Left lung (tissue), 4 donors: ENCODE measurements at regions not wholly inside any gene's neighbourhood (a gene's known extent, or its start where the extent isn't known, plus 50 kb on each side); places are given as distances from the start of the nearest gene placed in this dataset.

Experiments used
- ATAC-seq: fragments of 200-7000 bp; cut with Tn5 transposase; one replicate; pipeline ENCODE4 v1.9.1; 2020; ENCODE audit warnings: moderate library complexity
- DNase-seq, 4 donors: peaks; one replicate each; pipeline ENCODE4 v3.0.0-alpha.2; 2013 to 2020
- H3K27ac ChIP-seq, 2 donors: fragments of 200-600 bp; sonication (generic) in 1 of 2; one replicate each; pipeline versions ENCODE4 v1.5.0 to v1.8.0; 2020 to 2021
- H3K27me3 ChIP-seq, 2 donors: fragments of 200-600 bp; sonication (generic) in 1 of 2; one replicate each; pipeline versions ENCODE4 v1.5.0 to v1.8.0; 2020 to 2021
- H3K36me3 ChIP-seq, 2 donors: fragments of 200-600 bp; sonication (generic) in 1 of 2; one replicate each; pipeline versions ENCODE4 v1.5.0 to v1.8.0; 2020 to 2021
- H3K4me1 ChIP-seq, 2 donors: fragments of 200-600 bp; one replicate each; pipeline ENCODE4 v1.8.0; 2021
- H3K4me3 ChIP-seq, 2 donors: fragments of 200-600 bp; sonication (generic) in 1 of 2; one replicate each; pipeline versions ENCODE4 v1.5.0 to v1.8.0; 2020 to 2021; ENCODE audit warnings: mild to moderate bottlenecking in 1 of 2
- H3K9me3 ChIP-seq, 2 donors: fragments of 200-600 bp; sonication (generic) in 1 of 2; one replicate each; pipeline versions ENCODE4 v1.5.0 to v1.8.0; 2020 to 2021
- CTCF ChIP-seq, 2 donors: fragments of 200-600 bp; sonication (generic) in 1 of 2; IDR thresholded peaks; one replicate each; pipeline versions ENCODE4 v1.5.0 to v1.8.0; 2021; ENCODE audit warnings: antibody characterized with exemption in 2 of 2
- intact Hi-C, 2 donors: fragments of 100-400 bp; cut with DNase I; formaldehyde crosslinking; loops; one replicate each; pipeline versions ENCODE4 v1.11.2 to v1.14.2; 2022
- donor health status: DM: no; HTN: yes; CAD: no.
- donor health status: DM: no; HTN: no; CAD: no.

GRCh38 chr1:67614511-67614934, 70.5 kb upstream of the GADD45A start:
- no peak overlapping the region for H3K4me3 ChIP-seq
- peaks cover 6 to 15% of the 10 kb centered on the region in 2 donors for H3K4me1 ChIP-seq
- DNase-seq (no peak), ATAC-seq (no peak)
- no peak for TF ChIP-seq CTCF (IDR thresholded peaks at IDR 0.05)
- no peak overlapping the region for H3K27ac ChIP-seq
- H3K27me3 ChIP-seq = no peaks in the 10 kb centered on the region
- intact Hi-C loops = loop anchor here in 1 of 2 donors (10.0 kb wide), 1 partner anchor 60 kb away; no protein-coding TSS in a partner anchor
- no peaks in the 10 kb centered on the region for H3K9me3 ChIP-seq
- H3K36me3 ChIP-seq = no peaks in the 10 kb centered on the region

- TF ChIP-seq CTCF (IDR thresholded peaks at IDR 0.05) = no peak
- Histone ChIP-seq H3K4me3 (no peak overlapping the region), H3K9me3 (no peaks in the 10 kb centered on the region), H3K4me1 (peaks cover 6 to 15% of the 10 kb centered on the region in 2 donors), H3K27ac (no peak overlapping the region), H3K27me3 (no peaks in the 10 kb centered on the region), H3K36me3 (no peaks in the 10 kb centered on the region)
- DNase-seq = no peak
- ATAC-seq = no peak
- intact Hi-C loops = loop anchor here in 1 of 2 donors (10.0 kb wide), 1 partner anchor 59 kb away; no protein-coding TSS in a partner anchor
Measured at GRCh38 chr1:67615886-67616285, 69.1 kb upstream of the GADD45A start.

GRCh38 chr1:67616394-67616985, 68.5 kb upstream of the GADD45A start:
- intact Hi-C loops = loop anchor here in 1 of 2 donors (10.0 kb wide), 1 partner anchor 58 kb away; no protein-coding TSS in a partner anchor
- H3K4me3 ChIP-seq = no peak overlapping the region
- ATAC-seq (no peak), DNase-seq (no peak)
- H3K27me3 ChIP-seq = no peaks in the 10 kb centered on the region
- H3K9me3 ChIP-seq = no peaks in the 10 kb centered on the region
- no peak overlapping the region for H3K27ac ChIP-seq
- no peaks in the 10 kb centered on the region for H3K36me3 ChIP-seq
- no peak for TF ChIP-seq CTCF (IDR thresholded peaks at IDR 0.05)
- H3K4me1 ChIP-seq = peaks cover 6 to 15% of the 10 kb centered on the region in 2 donors

- no peaks in the 10 kb centered on the region for H3K9me3 ChIP-seq
- peak overlapping the region; percentile 41 to 76 for H3K27ac ChIP-seq
- peak; percentile 90 for ATAC-seq
- peaks cover 0 to 11% of the 10 kb centered on the region in 2 donors for H3K4me1 ChIP-seq
- intact Hi-C loops = loop anchor here in 1 of 2 donors (10.0 kb wide), 1 partner anchor 56 kb away; no protein-coding TSS in a partner anchor
- H3K36me3 ChIP-seq = no peaks in the 10 kb centered on the region
- no peak for TF ChIP-seq CTCF (IDR thresholded peaks at IDR 0.05)
- H3K27me3 ChIP-seq = no peaks in the 10 kb centered on the region
- peak in 3 of 4 donors; percentile 54 to 69 (median 58) for DNase-seq
- H3K4me3 ChIP-seq = no peak overlapping the region
Measured at GRCh38 chr1:67618285-67619018, 66.5 kb upstream of the GADD45A start.

GRCh38 chr1:67619080-67619479, 65.9 kb upstream of the GADD45A start:
- H3K27ac ChIP-seq = peak overlapping the region; percentile 41 to 76
- intact Hi-C loops = loop anchor here in 1 of 2 donors (10.0 kb wide), 1 partner anchor 56 kb away; no protein-coding TSS in a partner anchor
- no peak for ATAC-seq
- H3K4me1 ChIP-seq = peaks cover 0 to 11% of the 10 kb centered on the region in 2 donors
- H3K27me3 ChIP-seq = no peaks in the 10 kb centered on the region
- no peaks in the 10 kb centered on the region for H3K9me3 ChIP-seq
- H3K4me3 ChIP-seq = no peak overlapping the region
- no peak for TF ChIP-seq CTCF (IDR thresholded peaks at IDR 0.05)
- no peak for DNase-seq
- no peaks in the 10 kb centered on the region for H3K36me3 ChIP-seq
